ENCODE measurements at regions not wholly inside any gene's neighbourhood (a gene's known extent, or its start where the extent isn't known, plus 50 kb on each side); places are given as distances from the start of the nearest gene placed in this dataset.

DNA sequence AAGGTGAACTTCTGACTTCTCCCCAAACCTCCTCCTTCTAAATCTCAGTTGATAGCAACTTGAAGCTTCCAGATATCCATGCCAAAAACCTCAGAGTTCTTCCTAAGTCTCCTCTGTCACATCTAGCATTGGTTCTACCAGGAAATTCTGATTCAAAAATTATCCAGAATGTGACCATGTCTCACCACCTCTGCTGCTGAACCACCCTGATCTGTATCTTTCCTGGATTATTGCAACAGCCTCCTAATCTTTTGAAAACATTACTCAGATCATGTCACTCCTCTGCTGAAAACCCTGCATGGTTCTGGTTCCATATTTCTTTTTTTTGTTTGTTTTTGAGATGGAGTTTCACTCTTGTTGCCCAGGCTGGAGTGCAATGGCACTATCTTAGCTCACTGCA is 78.7 kb upstream of the TNFSF11 start:
- no peak overlapping the region for H3K18ac ChIP-seq (ENCODE audit: extremely low read depth, low read length)
- no peak overlapping the region for H4K5ac ChIP-seq (ENCODE audit: insufficient read length, low read depth, low read length)
- H3K9me3 ChIP-seq (ENCODE audit: insufficient read depth in 2 of 2, low read depth in 1 of 2, low read length in 1 of 2), result no peaks in the 10 kb centered on the region
- ChIA-PET CTCF (ENCODE audit: partially characterized antibody) (no interaction called here), POLR2A (ENCODE audit: partially characterized antibody) (no interaction called here)
- H2BK5ac ChIP-seq (ENCODE audit: low read depth, low read length), result no peak overlapping the region
- no peak overlapping the region for H3K14ac ChIP-seq (ENCODE audit: insufficient read length)
- no peak overlapping the region for H4K8ac ChIP-seq (ENCODE audit: extremely low read depth, insufficient read depth, low read length)
- FAIRE-seq, result no peak
- H3K56ac ChIP-seq (replicated peaks; ENCODE audit: insufficient read length, low read depth, low read length), result no peak overlapping the region
- no peak overlapping the region for H2BK20ac ChIP-seq (ENCODE audit: low read length)
- no peaks in the 10 kb centered on the region for H3K4me1 ChIP-seq (replicated peaks in 1 of 4; ENCODE audit: control insufficient read depth in 3 of 4, insufficient read depth in 4 of 4, low read length in 3 of 4)
- H2AFZ ChIP-seq (ENCODE audit: low read length), result no peak overlapping the region
- H2BK120ac ChIP-seq (replicated peaks; ENCODE audit: low read depth, low read length), result no peak overlapping the region
- no peak for DNase-seq (ENCODE audit: low read depth in 1 of 2, low spot score in 2 of 2)
- no peak overlapping the region for H3K4me3 ChIP-seq (ENCODE audit: extremely low read depth in 1 of 4, insufficient read depth in 2 of 4, low read depth in 3 of 4, low read length in 4 of 4)
- H4K20me1 ChIP-seq (replicated peaks in 1 of 2; ENCODE audit: control insufficient read depth in 1 of 2, insufficient read depth in 2 of 2, low read length in 2 of 2), result no peaks in the 10 kb centered on the region
- H3K23me2 ChIP-seq (ENCODE audit: low read depth, low read length), result no peaks in the 10 kb centered on the region
- H2BK15ac ChIP-seq (ENCODE audit: low read length), result no peak overlapping the region
- TF ChIP-seq PHF8 (conservative IDR thresholded peaks at IDR 0.05; ENCODE audit: low read depth, low read length), result no peak
- TF ChIP-seq EGR1 (IDR thresholded peaks at IDR 0.05; ENCODE audit: borderline replicate concordance, low read depth, low read length), result no peak
- TF ChIP-seq YY1 (IDR thresholded peaks at IDR 0.05; ENCODE audit: low read depth, low read length), result no peak
- no peak for TF ChIP-seq BRCA1 (IDR thresholded peaks at IDR 0.05; ENCODE audit: low read depth, low read length)
- TF ChIP-seq RXRA (IDR thresholded peaks at IDR 0.05; ENCODE audit: insufficient read depth, low read depth, low read length), result no peak
- TF ChIP-seq CBX8 (IDR thresholded peaks at IDR 0.05; ENCODE audit: borderline replicate concordance, low read depth, low read length), result no peak
- no peak for TF ChIP-seq KDM1A (IDR thresholded peaks at IDR 0.05; ENCODE audit: borderline replicate concordance, low read length)
- no peak for TF ChIP-seq ZNF274 (IDR thresholded peaks at IDR 0.05; ENCODE audit: borderline replicate concordance, extremely low read depth, low read length)
- H3K4ac ChIP-seq (replicated peaks; ENCODE audit: insufficient read length, low read depth, low read length), result no peak overlapping the region
- H2BK12ac ChIP-seq (ENCODE audit: low read depth, low read length), result no peak overlapping the region
- H3K27me3 ChIP-seq (replicated peaks in 1 of 4; ENCODE audit: control insufficient read depth in 3 of 4, extremely low read depth in 1 of 4, insufficient read depth in 3 of 4, low read length in 3 of 4), result no peaks in the 10 kb centered on the region
- H3K9ac ChIP-seq (replicated peaks in 1 of 4; ENCODE audit: extremely low read depth in 1 of 4, low read depth in 3 of 4, low read length in 3 of 4), result no peak overlapping the region
- no peak overlapping the region for H2AK5ac ChIP-seq (ENCODE audit: low read depth, low read length)
- no peaks in the 10 kb centered on the region for H3K79me2 ChIP-seq (ENCODE audit: control insufficient read depth in 1 of 2, insufficient read depth in 2 of 2, low read length in 2 of 2)
- H3K27ac ChIP-seq (ENCODE audit: low read depth, low read length), result no peak overlapping the region
- H4K91ac ChIP-seq (replicated peaks; ENCODE audit: insufficient read length, low read length), result no peak overlapping the region
- H3K79me1 ChIP-seq (ENCODE audit: low read depth, low read length), result no peaks in the 10 kb centered on the region
- H3K23ac ChIP-seq (ENCODE audit: insufficient read length), result no peak overlapping the region
- no peak overlapping the region for H3K4me2 ChIP-seq (ENCODE audit: insufficient read depth in 1 of 2, low read depth in 2 of 2, low read length in 2 of 2)
- H3K36me3 ChIP-seq (ENCODE audit: control insufficient read depth in 2 of 4, insufficient read depth in 4 of 4, low read length in 3 of 4), result no peaks in the 10 kb centered on the region

Data from H1 (cell line).